ENCODE measurements at regions not wholly inside any gene's neighbourhood (a gene's known extent, or its start where the extent isn't known, plus 50 kb on each side); places are given as distances from the start of the nearest gene placed in this dataset.
"Not testable (repeated sequence)": the region's sequence is repeated elsewhere in the genome, so short reads cannot be mapped to it uniquely, and the experiment has no call there.

DNA sequence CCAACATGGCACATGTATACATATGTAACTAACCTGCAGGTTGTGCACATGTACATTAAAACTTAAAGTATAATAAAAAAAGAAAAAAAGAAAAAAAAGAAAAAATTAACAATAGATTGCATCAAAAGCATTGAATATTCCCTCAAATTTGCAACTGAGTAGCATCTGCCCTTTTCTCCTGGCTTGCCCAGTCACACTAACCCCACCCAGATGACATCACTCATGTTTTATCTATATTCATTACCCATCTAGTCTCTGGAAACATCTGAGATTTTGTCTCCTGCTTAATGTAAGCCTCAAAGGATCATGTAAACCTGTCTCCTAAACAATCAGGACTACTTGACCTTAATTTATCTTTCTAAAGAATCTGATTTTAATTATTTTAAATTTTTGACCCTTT lies 706.8 kb downstream of the CD109 start:
- no peak overlapping the region for H2BK5ac ChIP-seq (ENCODE audit: low read depth, low read length, poor library complexity)
- no peak overlapping the region for H3K27ac ChIP-seq (ENCODE audit: low read depth, low read length)
- no peaks in the 10 kb centered on the region for H3K36me3 ChIP-seq (ENCODE audit: control insufficient read depth in 1 of 2, insufficient read depth in 2 of 2, low read length in 2 of 2)
- no peak overlapping the region for H2BK120ac ChIP-seq (ENCODE audit: insufficient read depth, low read length, poor library complexity)
- H2AK5ac ChIP-seq (ENCODE audit: low read length): no peak overlapping the region
- H3K79me2 ChIP-seq (ENCODE audit: control insufficient read depth, insufficient read depth, low read length, poor library complexity): no peaks in the 10 kb centered on the region
- no peak overlapping the region for H3K4me3 ChIP-seq (ENCODE audit: low read depth, low read length)
- DNase-seq: no peak
- no peak overlapping the region for H2BK12ac ChIP-seq (ENCODE audit: low read length)
- H3K9ac ChIP-seq (ENCODE audit: low read length): no peak overlapping the region
- no peak overlapping the region for H2AFZ ChIP-seq (ENCODE audit: insufficient read depth, low read length, poor library complexity)
- no peak overlapping the region for H3K4me2 ChIP-seq (ENCODE audit: low read length)
- H3K4me1 ChIP-seq (ENCODE audit: control insufficient read depth in 1 of 2, insufficient read depth in 2 of 2, low read length in 2 of 2): no peaks in the 10 kb centered on the region
- no peaks in the 10 kb centered on the region for H3K9me3 ChIP-seq (ENCODE audit: insufficient read depth, low read depth, low read length)
- no peak overlapping the region for H3K23ac ChIP-seq (ENCODE audit: low read length)
- no peak overlapping the region for H3K18ac ChIP-seq (ENCODE audit: low read length)
- H4K8ac ChIP-seq (ENCODE audit: low read depth, low read length): no peak overlapping the region
- no peak overlapping the region for H4K91ac ChIP-seq (ENCODE audit: low read depth, low read length)
- H3K79me1 ChIP-seq (ENCODE audit: low read length): no peaks in the 10 kb centered on the region
- H4K12ac ChIP-seq (ENCODE audit: low read depth, low read length): no peak overlapping the region
- H3K27me3 ChIP-seq (ENCODE audit: insufficient read depth, low read length): no peaks in the 10 kb centered on the region
- H3K4ac ChIP-seq (ENCODE audit: low read depth, low read length): no peak overlapping the region
- H3K14ac ChIP-seq (ENCODE audit: low read length): no peak overlapping the region

DNA sequence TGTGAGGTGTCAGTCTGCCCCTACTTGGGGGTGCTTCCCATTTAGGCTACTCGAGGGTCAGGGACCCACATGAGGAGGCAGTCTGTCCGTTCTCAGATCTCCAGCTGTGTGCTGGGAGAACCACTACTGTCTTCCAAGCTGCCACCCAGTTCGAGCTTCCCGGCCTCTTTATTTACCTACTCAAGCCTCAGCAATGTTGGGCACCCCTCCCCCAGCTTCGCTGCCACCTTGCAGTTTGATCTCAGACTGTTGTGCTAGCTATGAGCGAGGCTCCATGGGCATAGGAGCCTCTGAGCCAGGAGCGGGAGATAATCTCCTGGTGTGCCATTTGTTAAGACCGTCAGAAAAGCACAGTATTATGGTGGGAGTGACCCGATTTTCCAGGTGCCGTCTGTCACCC lies 682.4 kb downstream of the CD109 start:
- H3K14ac ChIP-seq (ENCODE audit: low read length); H3K27ac ChIP-seq (ENCODE audit: low read depth, low read length); H2AFZ ChIP-seq (ENCODE audit: insufficient read depth, low read length, poor library complexity); H3K79me2 ChIP-seq (ENCODE audit: control insufficient read depth, insufficient read depth, low read length, poor library complexity); H2BK120ac ChIP-seq (ENCODE audit: insufficient read depth, low read length, poor library complexity); H4K12ac ChIP-seq (ENCODE audit: low read depth, low read length); DNase-seq; H3K9ac ChIP-seq (ENCODE audit: low read length); H2BK12ac ChIP-seq (ENCODE audit: low read length); H3K79me1 ChIP-seq (ENCODE audit: low read length); H3K4me2 ChIP-seq (ENCODE audit: low read length); H4K91ac ChIP-seq (ENCODE audit: low read depth, low read length); H3K36me3 ChIP-seq (ENCODE audit: control insufficient read depth in 1 of 2, insufficient read depth in 2 of 2, low read length in 2 of 2); H3K23ac ChIP-seq (ENCODE audit: low read length); H3K4ac ChIP-seq (ENCODE audit: low read depth, low read length); H3K4me1 ChIP-seq (ENCODE audit: control insufficient read depth in 1 of 2, insufficient read depth in 2 of 2, low read length in 2 of 2); H3K9me3 ChIP-seq (ENCODE audit: insufficient read depth, low read depth, low read length); H3K27me3 ChIP-seq (ENCODE audit: insufficient read depth, low read length); H3K4me3 ChIP-seq (ENCODE audit: low read depth, low read length); H2BK5ac ChIP-seq (ENCODE audit: low read depth, low read length, poor library complexity); H2AK5ac ChIP-seq (ENCODE audit: low read length); H4K8ac ChIP-seq (ENCODE audit: low read depth, low read length); H3K18ac ChIP-seq (ENCODE audit: low read length): not testable (repeated sequence)
- no CpG with 5 or more reads among the region's 10 CpGs for WGBS (ENCODE audit: extremely low coverage, insufficient coverage, insufficient read length)

GRCh38 chr6:74369556-74369993 lies 673.6 kb downstream of the CD109 start:
- Histone ChIP-seq H3K18ac (ENCODE audit: low read length) (no peak overlapping the region), H4K91ac (ENCODE audit: low read depth, low read length) (no peak overlapping the region), H2BK12ac (ENCODE audit: low read length) (no peak overlapping the region), H3K9me3 (ENCODE audit: insufficient read depth, low read depth, low read length) (no peaks in the 10 kb centered on the region), H2BK120ac (ENCODE audit: insufficient read depth, low read length, poor library complexity) (no peak overlapping the region), H3K27ac (ENCODE audit: low read depth, low read length) (no peak overlapping the region), H3K23ac (ENCODE audit: low read length) (no peak overlapping the region), H2AFZ (ENCODE audit: insufficient read depth, low read length, poor library complexity) (no peak overlapping the region), H3K79me2 (ENCODE audit: control insufficient read depth, insufficient read depth, low read length, poor library complexity) (no peaks in the 10 kb centered on the region), H2BK5ac (ENCODE audit: low read depth, low read length, poor library complexity) (no peak overlapping the region), H3K36me3 (ENCODE audit: control insufficient read depth in 1 of 2, insufficient read depth in 2 of 2, low read length in 2 of 2) (no peaks in the 10 kb centered on the region), H3K9ac (ENCODE audit: low read length) (no peak overlapping the region), H3K4ac (ENCODE audit: low read depth, low read length) (no peak overlapping the region), H3K27me3 (ENCODE audit: insufficient read depth, low read length) (no peaks in the 10 kb centered on the region), H2AK5ac (ENCODE audit: low read length) (no peak overlapping the region), H3K4me3 (ENCODE audit: low read depth, low read length) (no peak overlapping the region), H3K4me2 (ENCODE audit: low read length) (no peak overlapping the region), H4K8ac (ENCODE audit: low read depth, low read length) (no peak overlapping the region), H3K14ac (ENCODE audit: low read length) (no peak overlapping the region), H3K4me1 (ENCODE audit: control insufficient read depth in 1 of 2, insufficient read depth in 2 of 2, low read length in 2 of 2) (no peaks in the 10 kb centered on the region), H3K79me1 (ENCODE audit: low read length) (no peaks in the 10 kb centered on the region), H4K12ac (ENCODE audit: low read depth, low read length) (no peak overlapping the region)
- DNase-seq: peak; percentile 7 to 59

DNA sequence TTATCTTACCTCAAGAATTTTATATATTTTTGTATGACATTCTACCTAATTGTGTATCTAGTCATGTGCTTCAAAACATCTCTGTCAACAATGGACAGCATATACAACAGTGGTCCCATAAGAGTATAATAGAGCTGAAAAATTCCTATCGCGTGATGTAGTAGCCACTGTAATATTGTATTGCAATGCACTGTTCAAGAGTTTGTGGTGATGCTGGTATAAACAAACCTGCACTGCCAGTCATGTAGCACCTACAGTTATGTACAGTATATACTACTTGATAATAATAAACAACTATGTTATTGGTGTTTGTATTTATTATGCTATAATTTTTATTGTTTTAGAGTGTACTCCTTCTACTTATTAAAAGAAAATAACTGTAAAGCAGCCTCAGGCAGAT lies 672.7 kb downstream of the CD109 start:
- Histone ChIP-seq H4K12ac (ENCODE audit: low read depth, low read length) (no peak overlapping the region), H3K9me3 (ENCODE audit: insufficient read depth, low read depth, low read length) (no peaks in the 10 kb centered on the region), H3K4me2 (ENCODE audit: low read length) (no peak overlapping the region), H3K27me3 (ENCODE audit: insufficient read depth, low read length) (no peaks in the 10 kb centered on the region), H3K36me3 (ENCODE audit: control insufficient read depth in 1 of 2, insufficient read depth in 2 of 2, low read length in 2 of 2) (no peaks in the 10 kb centered on the region), H2BK5ac (ENCODE audit: low read depth, low read length, poor library complexity) (no peak overlapping the region), H2AFZ (ENCODE audit: insufficient read depth, low read length, poor library complexity) (no peak overlapping the region), H3K9ac (ENCODE audit: low read length) (no peak overlapping the region), H3K4ac (ENCODE audit: low read depth, low read length) (no peak overlapping the region), H3K18ac (ENCODE audit: low read length) (no peak overlapping the region), H3K79me1 (ENCODE audit: low read length) (no peaks in the 10 kb centered on the region), H4K8ac (ENCODE audit: low read depth, low read length) (no peak overlapping the region), H4K91ac (ENCODE audit: low read depth, low read length) (no peak overlapping the region), H3K4me3 (ENCODE audit: low read depth, low read length) (no peak overlapping the region), H3K27ac (ENCODE audit: low read depth, low read length) (no peak overlapping the region), H2BK120ac (ENCODE audit: insufficient read depth, low read length, poor library complexity) (no peak overlapping the region), H3K23ac (ENCODE audit: low read length) (no peak overlapping the region), H3K4me1 (ENCODE audit: control insufficient read depth in 1 of 2, insufficient read depth in 2 of 2, low read length in 2 of 2) (no peaks in the 10 kb centered on the region), H2BK12ac (ENCODE audit: low read length) (no peak overlapping the region), H3K14ac (ENCODE audit: low read length) (no peak overlapping the region), H3K79me2 (ENCODE audit: control insufficient read depth, insufficient read depth, low read length, poor library complexity) (no peaks in the 10 kb centered on the region), H2AK5ac (ENCODE audit: low read length) (no peak overlapping the region)
- WGBS (ENCODE audit: extremely low coverage, insufficient coverage, insufficient read length): no CpG with 5 or more reads among the region's 2 CpGs
- peak; percentile 15 to 50 for DNase-seq

DNA sequence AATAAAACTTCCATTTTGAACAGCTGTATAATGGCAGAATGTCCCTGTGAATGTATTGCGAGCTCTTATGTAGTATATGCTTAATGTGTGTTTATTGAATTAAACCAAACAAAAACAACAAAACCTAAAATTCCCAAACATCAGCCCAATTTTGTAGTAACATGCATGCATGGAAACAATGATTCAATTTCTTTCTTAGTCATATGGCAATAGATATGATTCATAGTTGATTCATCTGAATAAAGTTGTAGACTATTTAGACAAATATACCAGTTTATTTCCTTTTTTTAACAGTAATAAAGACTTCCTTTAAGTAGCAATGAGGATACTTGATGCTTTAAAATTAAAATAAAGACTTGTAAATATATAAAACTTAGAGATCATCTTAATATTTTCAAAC lies 670.6 kb downstream of the CD109 start:
- Histone ChIP-seq H3K27me3 (ENCODE audit: insufficient read depth, low read length) (no peaks in the 10 kb centered on the region), H3K36me3 (ENCODE audit: control insufficient read depth in 1 of 2, insufficient read depth in 2 of 2, low read length in 2 of 2) (no peaks in the 10 kb centered on the region), H2BK12ac (ENCODE audit: low read length) (no peak overlapping the region), H4K8ac (ENCODE audit: low read depth, low read length) (no peak overlapping the region), H3K9me3 (ENCODE audit: insufficient read depth, low read depth, low read length) (no peaks in the 10 kb centered on the region), H2BK120ac (ENCODE audit: insufficient read depth, low read length, poor library complexity) (no peak overlapping the region), H3K79me1 (ENCODE audit: low read length) (no peaks in the 10 kb centered on the region), H4K12ac (ENCODE audit: low read depth, low read length) (no peak overlapping the region), H2BK5ac (ENCODE audit: low read depth, low read length, poor library complexity) (no peak overlapping the region), H3K4me1 (ENCODE audit: control insufficient read depth in 1 of 2, insufficient read depth in 2 of 2, low read length in 2 of 2) (no peaks in the 10 kb centered on the region), H3K18ac (ENCODE audit: low read length) (no peak overlapping the region), H3K4ac (ENCODE audit: low read depth, low read length) (no peak overlapping the region), H2AK5ac (ENCODE audit: low read length) (no peak overlapping the region), H3K14ac (ENCODE audit: low read length) (no peak overlapping the region), H3K9ac (ENCODE audit: low read length) (no peak overlapping the region), H3K79me2 (ENCODE audit: control insufficient read depth, insufficient read depth, low read length, poor library complexity) (no peaks in the 10 kb centered on the region), H2AFZ (ENCODE audit: insufficient read depth, low read length, poor library complexity) (no peak overlapping the region), H3K27ac (ENCODE audit: low read depth, low read length) (no peak overlapping the region), H3K4me3 (ENCODE audit: low read depth, low read length) (no peak overlapping the region), H3K4me2 (ENCODE audit: low read length) (no peak overlapping the region), H3K23ac (ENCODE audit: low read length) (no peak overlapping the region), H4K91ac (ENCODE audit: low read depth, low read length) (no peak overlapping the region)
- no peak for DNase-seq
- no CpG with 5 or more reads among the region's 1 CpG for WGBS (ENCODE audit: extremely low coverage, insufficient coverage, insufficient read length)
